ENCODE measurements at regions not wholly inside any gene's neighbourhood (a gene's known extent, or its start where the extent isn't known, plus 50 kb on each side); places are given as distances from the start of the nearest gene placed in this dataset.

GRCh38 chr9:106670418-106670817, 192.5 kb upstream of the ZNF462 start:
- TF ChIP-seq EP300 (conservative IDR thresholded peaks at IDR 0.05; ENCODE audit: poor library complexity, severe bottlenecking) (no peak), CTCF (IDR thresholded peaks at IDR 0.05; ENCODE audit: poor library complexity, severe bottlenecking) (no peak), SMC3 (conservative IDR thresholded peaks at IDR 0.05; ENCODE audit: poor library complexity) (no peak), POLR2AphosphoS5 (IDR thresholded peaks at IDR 0.05) (no peak), RAD21 (conservative IDR thresholded peaks at IDR 0.05) (no peak), EZH2 (IDR thresholded peaks at IDR 0.05; ENCODE audit: borderline replicate concordance, insufficient read depth, low read length, poor library complexity, severe bottlenecking) (no peak), REST (IDR thresholded peaks at IDR 0.05; ENCODE audit: borderline replicate concordance) (no peak), TAF1 (IDR thresholded peaks at IDR 0.05; ENCODE audit: low read depth) (no peak), MXI1 (conservative IDR thresholded peaks at IDR 0.05; ENCODE audit: poor library complexity, severe bottlenecking) (no peak)

Data from neural cell (in vitro differentiated cells).